PC-9 (cell line): ENCODE measurements at regions not wholly inside any gene's neighbourhood (a gene's known extent, or its start where the extent isn't known, plus 50 kb on each side); places are given as distances from the start of the nearest gene placed in this dataset.

Experiments used
- BruUV-seq: library from RNA; stranded (reverse); fragments of 400-500 nt; replicated peaks from 2 replicates; lab custom pipeline; 2021; lab: Mats Ljungman, UMichigan
- CTCF ChIA-PET: fragments of 300-600 bp; sonication (Branson Sonifier 250); formaldehyde crosslinking; loops from one replicate; lab custom pipeline; 2022; ENCODE audit warnings: antibody characterized with exemption; lab: Charles Lee
- POLR2A ChIA-PET: fragments of 300-600 bp; sonication (Branson Sonifier 250); formaldehyde crosslinking; loops from one replicate; lab custom pipeline; 2022; ENCODE audit warnings: antibody characterized with exemption; ENCODE audit not compliant: unreplicated experiment; lab: Charles Lee
- DNase-seq, 2 experiments: peaks; one replicate each; pipeline versions ENCODE4 v3.0.0 to v3.0.0-alpha.2; 2015 to 2022; ENCODE audit warnings: mixed read lengths in 1 of 2
- H2AFZ ChIP-seq: fragments of 200-600 bp; sonication (generic); 2 replicates; pipeline ENCODE4 v1.8.1; 2017; ENCODE audit warnings: antibody characterized with exemption
- H3F3A ChIP-seq: fragments of 200-600 bp; sonication (generic); 2 replicates; pipeline ENCODE4 v1.8.1; 2017; ENCODE audit warnings: antibody characterized with exemption, mild to moderate bottlenecking, low read depth; ENCODE audit not compliant: insufficient read depth
- H3K27ac ChIP-seq: fragments of 200-600 bp; sonication (generic); 2 replicates; pipeline ENCODE4 v1.6.1; 2016; ENCODE audit warnings: mixed run types
- H3K27me3 ChIP-seq: fragments of 200-600 bp; sonication (generic); 2 replicates; pipeline ENCODE4 v1.6.1; 2016; ENCODE audit warnings: low read depth, mixed run types; ENCODE audit not compliant: insufficient read depth
- H3K36me3 ChIP-seq: fragments of 200-600 bp; sonication (generic); 2 replicates; pipeline ENCODE4 v1.6.1; 2016; ENCODE audit warnings: low read depth, mixed run types
- H3K4me1 ChIP-seq: fragments of 200-600 bp; sonication (generic); replicated peaks from 2 replicates; pipeline ENCODE4 v1.6.1; 2016; ENCODE audit warnings: mixed run types; ENCODE audit not compliant: insufficient read depth
- H3K4me2 ChIP-seq: fragments of 200-600 bp; sonication (generic); 2 replicates; pipeline ENCODE4 v1.6.1; 2017; ENCODE audit warnings: mixed run types
- H3K4me3 ChIP-seq: fragments of 200-600 bp; sonication (generic); 2 replicates; pipeline ENCODE4 v1.6.1; 2016; ENCODE audit warnings: mixed run types
- H3K79me2 ChIP-seq: fragments of 200-600 bp; sonication (generic); 2 replicates; pipeline ENCODE4 v1.6.1; 2017; ENCODE audit warnings: low read depth, mixed run types
- H3K9me2 ChIP-seq: fragments of 200-600 bp; sonication (generic); 2 replicates; pipeline ENCODE4 v1.8.1; 2017; ENCODE audit warnings: mild to moderate bottlenecking; ENCODE audit not compliant: insufficient read depth
- H3K9me3 ChIP-seq: fragments of 200-600 bp; sonication (generic); 2 replicates; pipeline ENCODE4 v1.8.1; 2016; ENCODE audit warnings: low read depth; ENCODE audit not compliant: insufficient read depth
- H4K20me1 ChIP-seq: fragments of 200-600 bp; sonication (generic); 2 replicates; pipeline ENCODE4 v1.8.1; 2017; ENCODE audit not compliant: insufficient read depth
- CTCF ChIP-seq: fragments of 200-600 bp; sonication (generic); conservative IDR thresholded peaks from 2 replicates; pipeline ENCODE4 v1.6.1; 2017; ENCODE audit warnings: mixed run types, antibody characterized with exemption, mild to moderate bottlenecking, moderate library complexity
- EZH2 ChIP-seq: fragments of 200-600 bp; sonication (generic); IDR thresholded peaks from 2 replicates; pipeline ENCODE4 v1.8.0; 2017; ENCODE audit warnings: antibody characterized with exemption, low read depth
- intact Hi-C: fragments of 100-400 bp; cut with micrococcal nuclease; formaldehyde crosslinking; loops from one replicate; pipeline ENCODE4 v1.10.0; 2022; ENCODE audit not compliant: unreplicated experiment

DNA sequence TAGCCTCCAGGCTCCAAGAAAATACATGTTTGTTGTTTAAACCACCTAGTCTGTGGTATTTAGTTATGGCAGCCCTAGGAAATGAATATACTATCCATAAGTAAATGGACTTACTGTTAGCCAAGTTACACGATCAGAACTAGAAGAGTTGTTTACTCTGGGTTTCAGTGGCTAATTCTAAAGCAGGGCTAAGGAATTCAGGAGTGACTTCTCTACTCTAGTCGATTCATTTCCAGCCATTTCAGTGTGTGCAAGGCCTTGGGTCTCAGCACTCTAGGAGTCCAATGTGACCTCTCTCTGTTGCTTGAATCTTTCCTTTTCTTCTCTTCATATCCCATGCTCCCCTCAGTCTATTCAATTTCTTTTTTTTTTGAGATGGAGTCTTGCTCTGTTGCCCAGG lies 66.7 kb downstream of the BHLHE40 start:
- no TSS peak for BruUV-seq

DNA sequence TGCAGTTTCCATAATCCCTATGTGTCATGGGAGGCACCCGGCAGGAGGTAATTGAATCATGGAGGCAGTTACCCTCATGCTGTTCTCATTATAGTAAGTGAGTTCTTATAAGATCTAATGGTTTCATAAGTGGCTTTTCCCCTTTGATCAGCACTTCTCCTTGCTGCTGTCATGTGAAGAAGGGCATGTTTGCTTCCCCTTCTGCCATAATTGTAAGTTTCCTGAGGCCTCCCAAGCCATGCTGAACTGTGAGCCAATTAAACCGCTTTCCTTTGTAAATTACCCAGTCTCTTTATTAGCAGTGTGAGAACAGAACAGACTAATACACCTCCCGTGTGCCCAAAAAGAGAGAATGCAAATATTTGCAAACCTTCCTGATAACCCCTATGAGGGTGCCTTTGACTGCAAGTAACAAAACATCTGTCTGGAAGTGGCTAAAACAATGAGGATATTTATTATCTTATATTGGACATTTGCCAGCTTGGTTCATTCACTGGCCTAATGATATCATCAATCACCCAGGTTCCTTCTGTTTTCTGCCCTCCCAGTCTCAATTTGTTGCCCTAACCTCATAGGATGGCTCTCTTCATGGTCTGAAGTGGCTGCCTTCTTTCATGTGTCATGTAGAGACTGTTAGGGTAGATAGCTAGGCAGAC lies 68.7 kb downstream of the BHLHE40 start:
- Histone ChIP-seq H3K9me2 (no peaks in the 10 kb centered on the region), H3K4me1 (peaks cover 3% of the 10 kb centered on the region), H3K9me3 (no peaks in the 10 kb centered on the region), H3K4me2 (no peak overlapping the region), H3K36me3 (no peaks in the 10 kb centered on the region), H2AFZ (no peak overlapping the region), H3K27me3 (no peaks in the 10 kb centered on the region), H3K4me3 (no peak overlapping the region), H3K27ac (no peak overlapping the region), H4K20me1 (no peaks in the 10 kb centered on the region), H3K79me2 (no peaks in the 10 kb centered on the region), H3F3A (no peaks in the 10 kb centered on the region)
- ChIA-PET CTCF (no interaction called here), POLR2A (no interaction called here)
- TF ChIP-seq CTCF, result no peak
- no peak for TF ChIP-seq EZH2
- no TSS peak for BruUV-seq
- intact Hi-C loops, result no loop called here
- no peak for DNase-seq

More for the DNA sequence above, 66.7 kb downstream of the BHLHE40 start:
- H3K4me1 ChIP-seq, result no peaks in the 10 kb centered on the region
- no peak for TF ChIP-seq EZH2
- TF ChIP-seq CTCF, result no peak
- H3K4me3 ChIP-seq, result no peak overlapping the region
- ChIA-PET CTCF (no interaction called here), POLR2A (no interaction called here)
- intact Hi-C loops, result no loop called here
- no peak for DNase-seq
- no peaks in the 10 kb centered on the region for H3K36me3 ChIP-seq
- no peaks in the 10 kb centered on the region for H3K9me2 ChIP-seq
- no peaks in the 10 kb centered on the region for H3K79me2 ChIP-seq
- no peak overlapping the region for H3K27ac ChIP-seq
- H2AFZ ChIP-seq, result no peak overlapping the region
- no peaks in the 10 kb centered on the region for H4K20me1 ChIP-seq
- no peaks in the 10 kb centered on the region for H3K27me3 ChIP-seq
- H3F3A ChIP-seq, result no peaks in the 10 kb centered on the region
- no peaks in the 10 kb centered on the region for H3K9me3 ChIP-seq
- no peak overlapping the region for H3K4me2 ChIP-seq

- ChIA-PET CTCF (no interaction called here), POLR2A (no interaction called here)
- no peak overlapping the region for H3K4me2 ChIP-seq
- H4K20me1 ChIP-seq, result no peaks in the 10 kb centered on the region
- TF ChIP-seq CTCF (no peak), EZH2 (no peak)
- H3K9me3 ChIP-seq, result no peaks in the 10 kb centered on the region
- no peak for DNase-seq
- no peak overlapping the region for H3K27ac ChIP-seq
- no peaks in the 10 kb centered on the region for H3K36me3 ChIP-seq
- H3K9me2 ChIP-seq, result no peaks in the 10 kb centered on the region
- no peaks in the 10 kb centered on the region for H3F3A ChIP-seq
- intact Hi-C loops, result loop anchor here (10.0 kb wide), 1 partner anchor 227 kb away; no protein-coding TSS in a partner anchor
- no peak overlapping the region for H3K4me3 ChIP-seq
- no peak overlapping the region for H2AFZ ChIP-seq
- peaks cover 9% of the 10 kb centered on the region for H3K4me1 ChIP-seq
- H3K79me2 ChIP-seq, result no peaks in the 10 kb centered on the region
- no TSS peak for BruUV-seq
- H3K27me3 ChIP-seq, result no peaks in the 10 kb centered on the region
Observed at GRCh38 chr3:5051772-5052171, 70.3 kb upstream of the ARL8B start.
